GM10266 (cell line): ENCODE measurements at regions not wholly inside any gene's neighbourhood (a gene's known extent, or its start where the extent isn't known, plus 50 kb on each side); places are given as distances from the start of the nearest gene placed in this dataset.

ENCODE experiments used
- DNase-seq: peaks from one replicate; pipeline ENCODE4 v3.0.0; 2012; ENCODE audit errors: extremely low spot score
- CTCF ChIP-seq: IDR thresholded peaks from 2 replicates; pipeline ENCODE4 v1.5.1; 2012; ENCODE audit warnings: mild to moderate bottlenecking, low read depth; ENCODE audit not compliant: control insufficient read depth, insufficient read depth; ENCODE audit errors: missing control alignments

GRCh38 chr2:149996901-149997300 lies 409.3 kb upstream of the MMADHC start:
- TF ChIP-seq CTCF, result no peak
- DNase-seq, result no peak

- TF ChIP-seq CTCF, result no peak
- no peak for DNase-seq
Observed at GRCh38 chr2:149994057-149994728, 406.6 kb upstream of the MMADHC start.

GRCh38 chr2:149993316-149993715 lies 405.7 kb upstream of the MMADHC start:
- TF ChIP-seq CTCF, result no peak
- DNase-seq, result no peak

- TF ChIP-seq CTCF, result no peak
Observed at GRCh38 chr2:149991576-149991975, 404.0 kb upstream of the MMADHC start.

GRCh38 chr2:149990965-149991364 lies 403.4 kb upstream of the MMADHC start:
- TF ChIP-seq CTCF, result no peak
- DNase-seq, result no peak

More at GRCh38 chr2:149991576-149991975, 404.0 kb upstream of the MMADHC start:
- no peak for DNase-seq

GRCh38 chr2:149989447-149990063 lies 402.0 kb upstream of the MMADHC start:
- no peak for TF ChIP-seq CTCF
- DNase-seq, result no peak

- DNase-seq, result no peak
- no peak for TF ChIP-seq CTCF
Observed at GRCh38 chr2:149988361-149988760, 400.8 kb upstream of the MMADHC start.
